IPS-18a (cell line): ENCODE measurements at regions not wholly inside any gene's neighbourhood (a gene's known extent, or its start where the extent isn't known, plus 50 kb on each side); places are given as distances from the start of the nearest gene placed in this dataset.
"Not testable (repeated sequence)": the region's sequence is repeated elsewhere in the genome, so short reads cannot be mapped to it uniquely, and the experiment has no call there.

Source experiments
- H3K27ac ChIP-seq: one replicate; pipeline ENCODE4 v1.5.1; 2013; ENCODE audit warnings: low read length
- H3K27me3 ChIP-seq: one replicate; pipeline ENCODE4 v1.6.1; 2013; ENCODE audit warnings: mild to moderate bottlenecking, low read length; ENCODE audit not compliant: control insufficient read depth, insufficient read depth
- H3K36me3 ChIP-seq: one replicate; pipeline ENCODE4 v1.6.1; 2013; ENCODE audit warnings: low read depth, low read length; ENCODE audit not compliant: control insufficient read depth
- H3K4me1 ChIP-seq: one replicate; pipeline ENCODE4 v1.6.1; 2013; ENCODE audit warnings: low read depth, low read length; ENCODE audit not compliant: control insufficient read depth
- H3K4me3 ChIP-seq: one replicate; pipeline ENCODE4 v1.5.1; 2013; ENCODE audit warnings: low read length
- H3K9ac ChIP-seq: one replicate; pipeline ENCODE4 v1.6.1; 2013; ENCODE audit warnings: mild to moderate bottlenecking, low read length, moderate library complexity
- H3K9me3 ChIP-seq: one replicate; pipeline ENCODE4 v1.6.1; 2013; ENCODE audit warnings: low read depth, low read length; ENCODE audit not compliant: control insufficient read depth

DNA sequence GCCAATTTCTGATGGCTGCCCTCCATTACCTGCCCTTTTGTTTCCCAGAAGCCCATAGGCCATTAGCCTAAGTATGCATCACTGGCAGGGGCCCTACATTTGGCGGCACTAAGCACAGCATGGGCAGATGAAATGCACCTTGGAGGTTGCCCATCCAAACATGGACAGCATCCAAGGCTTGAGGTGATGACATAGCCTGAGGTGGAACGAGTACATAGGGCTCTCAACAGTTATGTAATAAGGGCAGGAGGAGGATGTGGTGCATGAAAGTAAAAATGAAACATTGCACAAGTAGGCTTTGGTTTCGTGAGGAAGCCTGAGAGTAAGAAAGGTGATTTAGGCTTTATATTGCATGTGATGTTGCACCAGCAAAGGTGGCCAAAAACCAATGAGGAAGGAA, 148.1 kb downstream of the FAM76B start:
- Histone ChIP-seq H3K27me3 (no peaks in the 10 kb centered on the region), H3K36me3 (no peaks in the 10 kb centered on the region)

GRCh38 chr11:95638501-95638900, 151.1 kb downstream of the FAM76B start:
- H3K27me3 ChIP-seq: no peaks in the 10 kb centered on the region
- H3K36me3 ChIP-seq: no peaks in the 10 kb centered on the region
- H3K4me1 ChIP-seq: peaks cover 7% of the 10 kb centered on the region
- H3K9ac ChIP-seq: no peak overlapping the region
- H3K9me3 ChIP-seq: no peaks in the 10 kb centered on the region
- H3K27ac ChIP-seq: no peak overlapping the region
- no peak overlapping the region for H3K4me3 ChIP-seq

More for the DNA sequence above, 148.1 kb downstream of the FAM76B start:
- no peaks in the 10 kb centered on the region for H3K4me1 ChIP-seq
- H3K9me3 ChIP-seq: no peaks in the 10 kb centered on the region
- H3K27ac ChIP-seq: no peak overlapping the region
- H3K9ac ChIP-seq: no peak overlapping the region
- no peak overlapping the region for H3K4me3 ChIP-seq

GRCh38 chr11:95625164-95625900, 164.2 kb downstream of the FAM76B start:
- no peaks in the 10 kb centered on the region for H3K9me3 ChIP-seq
- H3K36me3 ChIP-seq: no peaks in the 10 kb centered on the region
- H3K9ac ChIP-seq: no peak overlapping the region
- H3K27ac ChIP-seq: no peak overlapping the region
- peaks cover 11% of the 10 kb centered on the region for H3K4me1 ChIP-seq
- H3K27me3 ChIP-seq: no peaks in the 10 kb centered on the region
- no peak overlapping the region for H3K4me3 ChIP-seq

- no peak overlapping the region for H3K27ac ChIP-seq
- no peak overlapping the region for H3K4me3 ChIP-seq
- no peaks in the 10 kb centered on the region for H3K9me3 ChIP-seq
- no peak overlapping the region for H3K9ac ChIP-seq
- H3K4me1 ChIP-seq: peaks cover 5% of the 10 kb centered on the region
- H3K27me3 ChIP-seq: no peaks in the 10 kb centered on the region
- H3K36me3 ChIP-seq: no peaks in the 10 kb centered on the region
Measured at GRCh38 chr11:95616256-95616804, 173.3 kb downstream of the FAM76B start.

GRCh38 chr11:95611827-95612226, 177.8 kb downstream of the FAM76B start:
- H3K36me3 ChIP-seq: no peaks in the 10 kb centered on the region
- no peak overlapping the region for H3K27ac ChIP-seq
- H3K27me3 ChIP-seq: no peaks in the 10 kb centered on the region
- H3K9me3 ChIP-seq: no peaks in the 10 kb centered on the region
- no peak overlapping the region for H3K9ac ChIP-seq
- H3K4me3 ChIP-seq: no peak overlapping the region
- H3K4me1 ChIP-seq: peaks cover 17% of the 10 kb centered on the region

GRCh38 chr11:95610185-95610584, 179.4 kb downstream of the FAM76B start:
- not testable (repeated sequence) for H3K27me3 ChIP-seq, H3K4me3 ChIP-seq, H3K9me3 ChIP-seq

GRCh38 chr11:95608093-95608492, 181.5 kb downstream of the FAM76B start:
- Histone ChIP-seq H3K27ac (no peak overlapping the region), H3K9ac (no peak overlapping the region)

More at GRCh38 chr11:95610185-95610584, 179.4 kb downstream of the FAM76B start:
- H3K27ac ChIP-seq, H3K36me3 ChIP-seq, H3K9ac ChIP-seq: not testable (repeated sequence)
- H3K4me1 ChIP-seq: peaks cover 11% of the 10 kb centered on the region

GRCh38 chr11:95606824-95607223, 182.8 kb downstream of the FAM76B start:
- no peaks in the 10 kb centered on the region for H3K9me3 ChIP-seq
- H3K9ac ChIP-seq: no peak overlapping the region
- H3K4me1 ChIP-seq: peaks cover 11% of the 10 kb centered on the region
- no peak overlapping the region for H3K27ac ChIP-seq
- H3K27me3 ChIP-seq: no peaks in the 10 kb centered on the region
- no peaks in the 10 kb centered on the region for H3K36me3 ChIP-seq
- no peak overlapping the region for H3K4me3 ChIP-seq

More at GRCh38 chr11:95608093-95608492, 181.5 kb downstream of the FAM76B start:
- Histone ChIP-seq H3K4me3 (no peak overlapping the region), H3K4me1 (peaks cover 11% of the 10 kb centered on the region), H3K9me3 (no peaks in the 10 kb centered on the region), H3K27me3 (no peaks in the 10 kb centered on the region), H3K36me3 (no peaks in the 10 kb centered on the region)

- no peaks in the 10 kb centered on the region for H3K36me3 ChIP-seq
- H3K27me3 ChIP-seq: no peaks in the 10 kb centered on the region
- no peak overlapping the region for H3K4me3 ChIP-seq
- no peaks in the 10 kb centered on the region for H3K9me3 ChIP-seq
- no peak overlapping the region for H3K27ac ChIP-seq
- H3K9ac ChIP-seq: no peak overlapping the region
- H3K4me1 ChIP-seq: peaks cover 11% of the 10 kb centered on the region
Measured at GRCh38 chr11:95605271-95605940, 184.2 kb downstream of the FAM76B start.

DNA sequence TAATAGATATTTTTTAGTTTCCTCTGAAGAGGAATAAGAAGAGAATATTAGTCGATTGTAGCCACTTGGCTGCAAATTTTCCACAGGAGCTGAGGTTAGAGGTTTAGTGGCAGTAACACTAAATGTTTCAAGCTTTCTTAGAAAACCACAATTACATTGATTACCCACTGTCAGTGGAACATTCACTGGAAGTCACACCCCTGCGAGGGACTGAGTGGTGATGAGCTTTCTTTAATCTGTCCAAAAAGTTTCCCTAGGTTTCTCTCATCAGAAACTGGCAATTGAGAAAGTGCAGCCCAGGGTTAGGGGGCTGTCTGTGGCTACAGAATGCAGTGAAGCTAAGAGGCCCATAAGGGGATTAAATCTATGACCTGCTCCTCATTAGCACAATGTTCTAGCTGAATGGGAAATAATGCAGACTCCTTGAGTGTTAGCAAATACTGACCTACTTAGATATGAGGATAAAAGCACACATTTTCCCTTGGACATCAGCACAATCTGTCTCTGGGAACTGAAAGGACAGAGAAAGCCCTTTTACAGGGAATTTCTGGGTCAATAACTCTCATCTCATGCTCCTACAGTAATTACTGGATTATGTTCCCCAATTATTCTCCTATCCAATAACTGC, 189.5 kb downstream of the FAM76B start:
- Histone ChIP-seq H3K9ac (no peak overlapping the region), H3K4me3 (no peak overlapping the region), H3K27me3 (no peaks in the 10 kb centered on the region), H3K27ac (no peak overlapping the region), H3K4me1 (no peaks in the 10 kb centered on the region), H3K9me3 (no peaks in the 10 kb centered on the region), H3K36me3 (no peaks in the 10 kb centered on the region)

DNA sequence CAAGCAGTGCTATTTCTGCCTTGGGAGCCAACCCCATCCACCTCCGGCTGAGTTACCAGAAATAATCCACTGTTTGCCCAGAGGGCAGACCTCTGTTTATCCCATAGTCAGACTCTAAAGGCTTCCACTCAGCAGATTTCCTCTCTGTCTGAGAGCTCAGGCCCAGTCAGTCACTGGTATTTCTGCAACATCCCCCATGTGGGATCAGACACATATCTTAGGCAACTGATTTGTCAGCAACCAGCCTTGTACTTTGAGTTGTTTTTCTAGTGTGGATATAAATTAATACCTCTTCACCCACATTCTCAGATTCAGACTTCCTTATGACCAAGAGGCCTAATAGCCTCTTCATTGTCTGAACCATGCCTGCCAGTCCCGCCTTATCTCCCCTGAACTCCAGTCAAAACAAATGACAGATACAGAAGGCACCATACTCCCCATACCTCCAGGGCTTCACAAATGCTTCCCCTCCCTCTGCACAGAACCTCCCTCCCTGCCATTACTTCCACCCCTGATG, 193.6 kb downstream of the FAM76B start:
- H3K4me3 ChIP-seq: no peak overlapping the region
- H3K36me3 ChIP-seq: no peaks in the 10 kb centered on the region
- H3K27me3 ChIP-seq: no peaks in the 10 kb centered on the region
- H3K9ac ChIP-seq: no peak overlapping the region
- no peaks in the 10 kb centered on the region for H3K9me3 ChIP-seq
- H3K4me1 ChIP-seq: peaks cover 11% of the 10 kb centered on the region
- no peak overlapping the region for H3K27ac ChIP-seq
